ENCODE measurements at regions not wholly inside any gene's neighbourhood (a gene's known extent, or its start where the extent isn't known, plus 50 kb on each side); places are given as distances from the start of the nearest gene placed in this dataset.

DNA sequence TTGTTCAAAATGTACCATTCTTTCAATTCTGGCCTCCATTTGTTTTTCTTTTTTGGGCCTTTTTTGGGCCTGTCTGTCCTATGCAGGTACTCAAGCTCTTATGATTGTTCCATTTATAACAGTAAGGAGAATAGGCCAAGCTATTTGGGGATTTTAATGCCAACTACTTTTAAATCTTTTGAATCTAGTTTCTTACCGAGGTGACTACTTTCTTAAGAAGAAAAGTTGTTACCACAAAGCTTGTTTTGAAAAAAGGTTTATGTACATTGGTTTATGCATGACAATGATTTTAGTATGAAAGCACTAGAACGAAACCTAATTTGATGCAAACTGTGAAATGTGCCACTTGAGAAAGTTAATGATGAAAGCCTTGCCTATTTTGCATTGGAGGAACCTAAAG, 98.3 kb upstream of the MTHFD1L start:
- H3K4me3 ChIP-seq (ENCODE audit: extremely low read depth in 1 of 4, insufficient read depth in 2 of 4, low read depth in 3 of 4, low read length in 4 of 4), result no peak overlapping the region
- H2BK5ac ChIP-seq (ENCODE audit: low read depth, low read length), result no peak overlapping the region
- no peak overlapping the region for H2BK20ac ChIP-seq (ENCODE audit: low read length)
- H3K56ac ChIP-seq (replicated peaks; ENCODE audit: insufficient read length, low read depth, low read length), result no peak overlapping the region
- ChIA-PET POLR2A (ENCODE audit: partially characterized antibody) (no interaction called here), CTCF (ENCODE audit: partially characterized antibody) (interaction anchor here (0.6 to 1.6 kb wide), 8 partner anchors 23 to 861 kb away, joined by 3 to 6 read pairs (median 3); no protein-coding TSS in a partner anchor)
- H3K4me1 ChIP-seq (replicated peaks in 1 of 4; ENCODE audit: control insufficient read depth in 3 of 4, insufficient read depth in 4 of 4, low read length in 3 of 4), result peaks cover 0 to 6% (median 2%) of the 10 kb centered on the region in 4 experiments; a peak in 2 of 7 replicates
- H3K14ac ChIP-seq (ENCODE audit: insufficient read length), result no peak overlapping the region
- TF ChIP-seq ASH2L (IDR thresholded peaks at IDR 0.05; ENCODE audit: low read length) (no peak), SIRT6 (IDR thresholded peaks at IDR 0.05; ENCODE audit: low read length) (no peak), TBP (IDR thresholded peaks at IDR 0.05; ENCODE audit: low read depth, low read length) (no peak), JUN (IDR thresholded peaks at IDR 0.05; ENCODE audit: low read depth, low read length) (no peak), SRF (IDR thresholded peaks at IDR 0.05; ENCODE audit: low read depth, low read length) (no peak), YY1 (IDR thresholded peaks at IDR 0.05; ENCODE audit: low read depth, low read length) (no peak), BRCA1 (IDR thresholded peaks at IDR 0.05; ENCODE audit: low read depth, low read length) (no peak), SAP30 (IDR thresholded peaks at IDR 0.05; ENCODE audit: insufficient read depth, insufficient replicate concordance, low read length) (no peak), KDM5A (IDR thresholded peaks at IDR 0.05; ENCODE audit: low read length) (no peak), RNF2 (IDR thresholded peaks at IDR 0.05; ENCODE audit: borderline replicate concordance, low read depth, low read length, missing control alignments, poor library complexity, severe bottlenecking) (no peak), JUND (IDR thresholded peaks at IDR 0.05; ENCODE audit: low read length) (no peak), EGR1 (IDR thresholded peaks at IDR 0.05; ENCODE audit: borderline replicate concordance, low read depth, low read length) (no peak), HDAC2 (IDR thresholded peaks at IDR 0.05; ENCODE audit: borderline replicate concordance in 1 of 2, low read depth in 2 of 2, low read length in 2 of 2) (no peak), SP4 (IDR thresholded peaks at IDR 0.05; ENCODE audit: low read length) (no peak)
- TF ChIP-seq, protein P1, sequence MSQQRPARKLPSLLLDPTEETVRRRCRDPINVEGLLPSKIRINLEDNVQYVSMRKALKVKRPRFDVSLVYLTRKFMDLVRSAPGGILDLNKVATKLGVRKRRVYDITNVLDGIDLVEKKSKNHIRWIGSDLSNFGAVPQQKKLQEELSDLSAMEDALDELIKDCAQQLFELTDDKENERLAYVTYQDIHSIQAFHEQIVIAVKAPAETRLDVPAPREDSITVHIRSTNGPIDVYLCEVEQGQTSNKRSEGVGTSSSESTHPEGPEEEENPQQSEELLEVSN (IDR thresholded peaks at IDR 0.05), result no peak
- H3K9me3 ChIP-seq (ENCODE audit: insufficient read depth in 2 of 2, low read depth in 1 of 2, low read length in 1 of 2), result no peaks in the 10 kb centered on the region
- no peaks in the 10 kb centered on the region for H3K36me3 ChIP-seq (ENCODE audit: control insufficient read depth in 2 of 4, insufficient read depth in 4 of 4, low read length in 3 of 4)
- no peaks in the 10 kb centered on the region for H3K79me1 ChIP-seq (ENCODE audit: low read depth, low read length)
- no peak overlapping the region for H2BK12ac ChIP-seq (ENCODE audit: low read depth, low read length)
- H2BK120ac ChIP-seq (replicated peaks; ENCODE audit: low read depth, low read length), result no peak overlapping the region
- H4K8ac ChIP-seq (ENCODE audit: extremely low read depth, insufficient read depth, low read length), result no peak overlapping the region
- H3K9ac ChIP-seq (replicated peaks in 1 of 4; ENCODE audit: extremely low read depth in 1 of 4, low read depth in 3 of 4, low read length in 3 of 4), result no peak overlapping the region
- no peaks in the 10 kb centered on the region for H3K79me2 ChIP-seq (ENCODE audit: control insufficient read depth in 1 of 2, insufficient read depth in 2 of 2, low read length in 2 of 2)
- H3K4ac ChIP-seq (replicated peaks; ENCODE audit: insufficient read length, low read depth, low read length), result no peak overlapping the region
- no peak overlapping the region for H3K18ac ChIP-seq (ENCODE audit: extremely low read depth, low read length)
- no peak overlapping the region for H3K23ac ChIP-seq (ENCODE audit: insufficient read length)
- no peak overlapping the region for H2AK5ac ChIP-seq (ENCODE audit: low read depth, low read length)
- H2BK15ac ChIP-seq (ENCODE audit: low read length), result no peak overlapping the region
- no peak overlapping the region for H3K27ac ChIP-seq (ENCODE audit: low read depth, low read length)
- H4K91ac ChIP-seq (replicated peaks; ENCODE audit: insufficient read length, low read length), result no peak overlapping the region
- H4K20me1 ChIP-seq (replicated peaks in 1 of 2; ENCODE audit: control insufficient read depth in 1 of 2, insufficient read depth in 2 of 2, low read length in 2 of 2), result no peaks in the 10 kb centered on the region
- WGBS, 2 experiments (ENCODE audit: extremely low coverage in 1 of 2, insufficient coverage in 1 of 2, insufficient read length in 1 of 2, insufficient replicate concordance in 2 of 2, low coverage in 1 of 2, low lambda C conversion rate in 2 of 2, missing lambda C conversion rate in 1 of 2), result 91% methylated on average over 2 of the region's 2 CpGs; no CpG with 5 or more reads in 1 of the 2 experiments
- no peak overlapping the region for H3K4me2 ChIP-seq (ENCODE audit: insufficient read depth in 1 of 2, low read depth in 2 of 2, low read length in 2 of 2)
- H2AFZ ChIP-seq (ENCODE audit: low read length), result peak overlapping the region; percentile 61; the same call in 1 of the 2 replicates
- H4K5ac ChIP-seq (ENCODE audit: insufficient read length, low read depth, low read length), result no peak overlapping the region
- FAIRE-seq (no peak), DNase-seq (ENCODE audit: low read depth in 1 of 2, low spot score in 2 of 2) (no peak)
- no peaks in the 10 kb centered on the region for H3K27me3 ChIP-seq (replicated peaks in 1 of 4; ENCODE audit: control insufficient read depth in 3 of 4, extremely low read depth in 1 of 4, insufficient read depth in 3 of 4, low read length in 3 of 4)
- no peaks in the 10 kb centered on the region for H3K23me2 ChIP-seq (ENCODE audit: low read depth, low read length)

All from H1 (cell line).